ENCODE measurements at regions not wholly inside any gene's neighbourhood (a gene's known extent, or its start where the extent isn't known, plus 50 kb on each side); places are given as distances from the start of the nearest gene placed in this dataset.
"Not testable (repeated sequence)": the region's sequence is repeated elsewhere in the genome, so short reads cannot be mapped to it uniquely, and the experiment has no call there.

DNA sequence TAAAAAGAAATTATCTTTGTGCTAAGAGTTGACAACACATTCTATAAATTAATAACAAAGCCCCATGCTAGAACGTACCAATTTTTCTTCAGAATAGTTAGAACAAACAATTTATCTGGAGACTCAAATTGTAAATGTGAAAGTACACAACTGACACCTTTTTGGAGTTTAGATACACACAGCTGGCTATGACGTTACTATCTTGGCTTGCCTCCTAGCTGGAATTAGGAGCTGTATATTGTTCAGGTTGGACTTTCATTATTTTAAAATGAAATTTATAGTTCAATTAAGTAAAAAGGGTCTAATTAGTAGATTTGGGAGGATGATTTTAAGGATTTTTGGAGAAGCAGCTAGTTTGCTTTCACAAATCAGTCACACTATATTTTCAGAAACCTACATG, 393.9 kb upstream of the RIOK2 start:
- TF ChIP-seq, protein P1, sequence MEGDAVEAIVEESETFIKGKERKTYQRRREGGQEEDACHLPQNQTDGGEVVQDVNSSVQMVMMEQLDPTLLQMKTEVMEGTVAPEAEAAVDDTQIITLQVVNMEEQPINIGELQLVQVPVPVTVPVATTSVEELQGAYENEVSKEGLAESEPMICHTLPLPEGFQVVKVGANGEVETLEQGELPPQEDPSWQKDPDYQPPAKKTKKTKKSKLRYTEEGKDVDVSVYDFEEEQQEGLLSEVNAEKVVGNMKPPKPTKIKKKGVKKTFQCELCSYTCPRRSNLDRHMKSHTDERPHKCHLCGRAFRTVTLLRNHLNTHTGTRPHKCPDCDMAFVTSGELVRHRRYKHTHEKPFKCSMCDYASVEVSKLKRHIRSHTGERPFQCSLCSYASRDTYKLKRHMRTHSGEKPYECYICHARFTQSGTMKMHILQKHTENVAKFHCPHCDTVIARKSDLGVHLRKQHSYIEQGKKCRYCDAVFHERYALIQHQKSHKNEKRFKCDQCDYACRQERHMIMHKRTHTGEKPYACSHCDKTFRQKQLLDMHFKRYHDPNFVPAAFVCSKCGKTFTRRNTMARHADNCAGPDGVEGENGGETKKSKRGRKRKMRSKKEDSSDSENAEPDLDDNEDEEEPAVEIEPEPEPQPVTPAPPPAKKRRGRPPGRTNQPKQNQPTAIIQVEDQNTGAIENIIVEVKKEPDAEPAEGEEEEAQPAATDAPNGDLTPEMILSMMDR (IDR thresholded peaks at IDR 0.05; ENCODE audit: control extremely low read depth, extremely low read depth, low read depth, missing control alignments): no peak
- POLR2A ChIA-PET: no interaction called here
- no peak for DNase-seq (ENCODE audit: extremely low spot score)
- CTCF ChIA-PET: interaction anchor here (2.3 kb wide), 1 partner anchor 8 kb away, joined by 9 read pairs; no protein-coding TSS in a partner anchor

DNA sequence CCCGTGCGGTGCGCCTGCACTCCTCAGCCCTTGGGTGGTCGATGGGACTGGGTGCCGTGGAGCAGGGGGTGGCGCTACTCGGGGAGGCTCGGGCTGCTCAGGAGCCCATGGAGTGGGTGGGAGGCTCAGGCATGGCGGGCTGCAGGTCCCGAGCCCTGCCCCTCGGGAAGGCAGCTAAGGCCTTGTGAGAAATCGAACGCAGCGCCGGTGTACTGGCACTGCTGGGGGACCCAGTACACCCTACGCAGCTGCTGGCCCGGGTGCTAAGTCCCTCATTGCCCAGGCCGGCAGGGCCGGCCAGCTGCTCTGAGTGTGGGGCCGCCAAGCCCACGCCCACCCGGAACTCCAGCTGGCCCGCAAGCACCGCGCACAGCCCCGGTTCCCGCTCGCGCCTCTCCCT, 396.9 kb upstream of the RIOK2 start:
- CTCF ChIA-PET; DNase-seq (ENCODE audit: extremely low spot score); POLR2A ChIA-PET: not testable (repeated sequence)

- TF ChIP-seq, protein P1 (IDR thresholded peaks at IDR 0.05; ENCODE audit: control extremely low read depth, extremely low read depth, low read depth, missing control alignments): no peak
- POLR2A ChIA-PET: no interaction called here
- DNase-seq (ENCODE audit: extremely low spot score): no peak
- CTCF ChIA-PET: no interaction called here
Observed at GRCh38 chr5:97580746-97581145, 397.7 kb upstream of the RIOK2 start.

DNA sequence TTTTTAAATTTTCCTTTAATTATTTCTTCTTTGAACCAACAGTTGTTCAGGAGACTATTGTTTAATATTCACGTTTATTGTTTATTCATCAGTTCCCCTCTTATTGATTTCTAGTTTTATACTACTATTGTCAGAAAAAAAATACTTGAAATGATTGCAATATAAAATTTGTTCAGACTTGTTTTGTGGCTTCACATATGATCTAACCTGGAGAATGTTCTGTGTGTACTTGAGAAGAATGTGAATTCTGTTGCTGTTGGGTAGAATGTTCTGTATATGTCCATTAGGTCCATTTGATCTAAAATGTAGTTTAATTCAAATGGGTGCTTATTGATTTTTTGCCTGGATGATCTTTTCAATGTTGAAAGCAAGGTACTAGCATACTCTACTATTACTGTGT, 408.7 kb upstream of the RIOK2 start:
- DNase-seq (ENCODE audit: extremely low spot score): no peak
- ChIA-PET POLR2A (no interaction called here), CTCF (no interaction called here)
- TF ChIP-seq, protein P1 (IDR thresholded peaks at IDR 0.05; ENCODE audit: control extremely low read depth, extremely low read depth, low read depth, missing control alignments): no peak

GRCh38 chr5:97600486-97600885, 417.4 kb upstream of the RIOK2 start:
- no peak for DNase-seq (ENCODE audit: extremely low spot score)
- TF ChIP-seq, protein P1 (IDR thresholded peaks at IDR 0.05; ENCODE audit: control extremely low read depth, extremely low read depth, low read depth, missing control alignments): no peak
- ChIA-PET POLR2A (no interaction called here), CTCF (interaction anchor here (0.7 kb wide), 1 partner anchor 12 kb away, joined by 4 read pairs; no protein-coding TSS in a partner anchor)

GRCh38 chr5:97601651-97602050, 418.6 kb upstream of the RIOK2 start:
- CTCF ChIA-PET: interaction anchor here (1.3 kb wide), 1 partner anchor 16 kb away, joined by 3 read pairs; no protein-coding TSS in a partner anchor
- POLR2A ChIA-PET: no interaction called here
- no peak for DNase-seq (ENCODE audit: extremely low spot score)
- TF ChIP-seq, protein P1 (IDR thresholded peaks at IDR 0.05; ENCODE audit: control extremely low read depth, extremely low read depth, low read depth, missing control alignments): no peak

DNA sequence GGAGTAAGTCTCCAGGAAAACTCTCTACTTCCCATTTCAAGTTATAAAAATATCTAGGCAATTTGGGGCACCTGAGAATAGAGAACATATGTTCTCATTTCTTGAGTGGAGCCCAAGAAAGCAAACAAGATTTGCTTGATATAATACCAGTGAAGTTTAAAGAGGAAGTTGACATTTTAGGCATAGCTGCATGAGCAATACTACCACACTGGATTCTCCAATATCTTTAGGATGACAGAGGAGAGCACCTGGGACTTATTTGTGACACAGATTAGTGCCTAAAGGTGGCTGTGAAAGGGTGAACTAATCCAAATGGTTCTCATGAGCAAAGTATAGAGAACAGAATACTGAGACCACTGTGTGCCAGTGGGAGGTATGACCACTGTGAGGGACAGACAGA, 423.5 kb upstream of the RIOK2 start:
- DNase-seq (ENCODE audit: extremely low spot score): no peak
- TF ChIP-seq, protein P1 (IDR thresholded peaks at IDR 0.05; ENCODE audit: control extremely low read depth, extremely low read depth, low read depth, missing control alignments): no peak
- ChIA-PET POLR2A (no interaction called here), CTCF (no interaction called here)

Measured in GM10248 (cell line).